ENCODE measurements at regions not wholly inside any gene's neighbourhood (a gene's known extent, or its start where the extent isn't known, plus 50 kb on each side); places are given as distances from the start of the nearest gene placed in this dataset.

DNA sequence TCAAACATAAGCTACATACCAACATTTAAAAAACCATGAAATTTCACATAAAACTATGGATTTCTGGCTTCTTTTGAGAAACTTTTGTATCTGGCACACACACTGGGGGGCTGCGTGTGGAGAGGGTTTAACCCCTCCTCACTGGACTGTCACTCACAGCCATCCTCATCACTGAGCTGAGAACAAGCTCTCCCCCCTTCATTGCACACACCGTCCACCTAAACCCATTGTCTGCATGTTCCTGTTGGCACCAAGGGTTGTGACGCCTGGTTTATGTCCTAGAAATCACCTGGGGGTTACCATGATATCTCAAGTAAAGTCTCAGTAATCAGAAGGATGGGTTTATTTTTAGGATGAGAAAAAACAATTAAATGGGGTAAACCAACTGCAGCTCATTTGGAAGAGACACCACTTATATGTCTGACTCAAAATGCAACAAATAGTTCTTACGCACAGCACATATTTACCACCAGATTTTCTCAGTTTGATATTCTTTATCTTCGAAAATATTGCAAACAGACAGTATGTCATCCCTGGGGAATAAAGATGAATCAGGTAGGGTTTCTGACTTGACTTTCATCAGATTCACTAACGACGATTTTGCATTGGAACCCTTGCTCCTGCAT lies 218.5 kb upstream of the KLF6 start:
- no peak for DNase-seq

GRCh38 chr10:4001811-4002210 lies 216.8 kb upstream of the KLF6 start:
- no peak for DNase-seq

GRCh38 chr10:3999642-4000041 lies 214.6 kb upstream of the KLF6 start:
- DNase-seq = no peak

GRCh38 chr10:3996697-3997096 lies 211.7 kb upstream of the KLF6 start:
- no peak for DNase-seq

DNA sequence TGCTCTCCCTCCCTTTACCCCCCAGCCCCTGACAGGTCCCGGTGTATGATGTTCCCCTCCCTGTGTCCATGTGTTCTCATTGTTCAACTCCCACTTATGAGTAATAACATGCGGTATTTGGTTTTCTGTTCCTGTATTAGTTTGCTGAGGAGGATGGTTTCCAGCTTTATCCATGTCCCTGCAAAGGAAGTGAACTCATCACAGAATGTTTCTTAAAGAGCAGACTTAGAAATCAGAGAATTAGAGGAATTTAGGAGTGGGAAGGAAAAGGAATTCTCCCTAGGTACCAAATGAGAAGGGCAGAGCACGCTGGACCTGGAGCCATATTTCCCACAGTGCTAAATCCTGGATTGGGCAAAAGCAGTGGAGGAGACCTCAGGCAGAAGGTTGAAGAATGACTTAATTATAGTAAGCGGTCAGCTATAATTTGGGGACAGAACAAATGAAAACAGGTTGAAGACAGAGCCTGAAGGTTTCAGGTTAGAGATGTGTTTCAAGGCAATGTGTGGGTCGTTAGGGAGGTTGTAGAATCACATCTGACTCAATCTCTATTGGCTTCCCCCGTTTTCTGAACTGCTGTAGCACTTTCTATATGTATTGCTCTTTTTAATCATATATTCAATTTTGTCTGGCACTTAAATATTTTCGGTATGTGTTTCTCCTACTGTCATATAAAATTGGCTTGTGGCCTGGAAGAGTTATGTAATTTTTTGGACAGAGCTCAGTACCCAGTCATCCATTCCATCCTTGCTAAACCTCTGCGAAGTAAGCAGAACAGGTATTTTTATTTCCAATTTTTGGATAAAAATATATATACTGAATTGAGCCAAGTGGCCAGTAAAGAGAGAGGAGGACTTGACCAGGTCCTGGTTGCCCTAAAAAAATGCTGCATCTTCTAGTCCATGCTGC lies 210.5 kb upstream of the KLF6 start:
- DNase-seq = no peak

DNA sequence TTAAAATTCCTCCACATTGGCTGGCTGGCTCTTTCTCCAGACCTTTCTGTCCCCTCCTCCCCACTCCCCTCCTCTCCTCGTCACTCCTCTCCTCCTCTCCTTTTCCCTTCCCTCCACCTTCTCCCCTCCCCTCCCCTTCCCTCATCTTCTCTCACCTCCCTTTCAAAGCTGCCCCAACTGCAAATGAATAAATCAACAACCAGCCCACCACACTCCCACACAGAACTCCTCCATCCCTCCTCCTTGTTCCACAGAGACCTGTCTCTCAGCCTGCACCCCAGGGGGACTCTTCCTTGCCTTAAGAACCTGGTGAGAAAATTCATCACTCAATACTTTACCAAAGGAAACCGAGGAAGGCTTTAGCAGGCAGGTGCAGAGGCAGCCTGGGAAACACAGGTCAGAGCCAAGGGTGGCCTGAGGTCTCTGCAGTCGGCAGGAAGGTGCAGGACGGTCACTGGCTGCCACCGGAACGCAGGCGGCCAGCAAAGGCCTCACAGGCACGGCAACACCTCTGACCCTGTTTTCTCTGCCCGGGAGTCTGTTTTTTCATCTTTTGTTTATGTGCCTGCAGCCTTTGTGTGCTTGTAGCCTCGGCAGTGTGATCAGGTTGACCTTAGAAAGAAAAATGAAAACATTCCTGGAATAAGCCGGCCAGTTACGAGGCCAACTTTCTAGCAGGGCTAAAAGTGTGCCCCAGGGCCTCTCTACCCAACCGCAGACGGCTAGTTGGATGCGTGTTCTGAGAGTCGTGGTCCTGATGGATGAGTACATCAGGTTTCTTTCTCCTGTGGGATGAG lies 207.6 kb upstream of the KLF6 start:
- DNase-seq = no peak

GRCh38 chr10:3990307-3990706 lies 205.3 kb upstream of the KLF6 start:
- DNase-seq = no peak

DNA sequence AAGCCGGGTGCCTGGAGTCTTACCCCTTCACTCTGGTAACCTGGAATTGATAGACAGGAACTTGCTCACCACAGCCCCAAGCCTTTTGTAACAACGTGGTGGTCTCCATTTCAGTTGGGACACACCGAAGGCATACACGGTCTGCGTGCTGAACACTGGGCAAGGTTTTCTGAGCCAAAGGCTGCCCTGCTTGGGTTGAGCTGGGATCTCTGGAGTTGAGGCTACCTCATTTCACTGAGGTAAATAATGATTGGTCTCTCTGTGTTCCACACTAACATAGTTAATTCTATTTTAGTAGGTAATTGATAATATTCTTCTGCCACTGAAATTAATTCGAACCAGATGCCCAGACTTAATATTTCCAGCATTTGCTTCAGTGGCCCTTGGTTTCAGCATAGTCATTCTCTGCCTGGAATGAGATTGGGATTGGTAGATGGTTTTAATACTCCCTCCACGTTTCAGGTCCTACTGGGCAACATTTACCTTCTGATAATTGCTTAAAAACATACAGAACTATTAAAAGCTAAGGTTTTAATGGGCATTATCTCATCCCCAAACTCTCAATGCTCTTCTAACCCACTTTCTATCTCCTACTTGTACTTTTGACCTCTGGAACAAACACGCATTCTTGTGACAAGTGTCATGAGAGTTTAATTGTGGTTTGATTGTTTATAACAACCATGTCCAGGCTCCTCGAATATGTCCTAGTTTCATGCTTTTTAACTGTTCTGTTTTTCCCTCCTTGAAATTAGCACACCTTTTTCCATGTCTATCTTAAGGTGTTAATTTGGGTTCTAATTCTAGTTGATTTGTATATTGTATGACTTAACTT lies 202.3 kb upstream of the KLF6 start:
- no peak for DNase-seq

DNA sequence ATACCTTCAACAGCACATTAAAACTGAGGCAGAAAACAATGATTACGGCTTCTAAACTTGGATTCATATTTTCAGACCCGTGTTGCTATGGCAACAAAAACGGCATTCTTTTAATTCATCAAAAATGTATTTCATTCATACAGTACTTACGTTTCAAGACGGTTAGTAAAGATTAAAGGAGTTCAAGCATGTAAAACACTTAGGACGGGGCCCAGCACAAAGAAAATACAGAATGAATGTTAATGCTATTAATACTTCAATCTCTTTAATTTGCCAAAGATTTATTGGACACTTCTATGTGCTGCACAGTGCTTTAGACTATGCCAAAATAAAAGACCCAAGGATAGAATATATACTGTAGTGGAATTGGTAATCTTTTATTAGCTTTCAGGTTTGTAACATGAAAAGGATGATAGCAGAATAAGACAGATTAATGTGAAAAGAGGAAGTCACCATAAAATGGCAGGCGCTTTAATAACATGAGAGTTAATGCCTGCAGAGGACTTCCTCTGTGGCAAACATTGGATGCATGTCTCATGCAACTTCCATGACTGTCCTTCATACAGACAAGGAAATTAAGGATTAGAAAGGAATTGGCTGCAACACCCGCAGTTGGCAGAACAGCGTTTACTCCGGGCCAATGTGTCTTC lies 201.6 kb upstream of the KLF6 start:
- DNase-seq = no peak

GRCh38 chr10:3982746-3983442 lies 197.9 kb upstream of the KLF6 start:
- DNase-seq = no peak

DNA sequence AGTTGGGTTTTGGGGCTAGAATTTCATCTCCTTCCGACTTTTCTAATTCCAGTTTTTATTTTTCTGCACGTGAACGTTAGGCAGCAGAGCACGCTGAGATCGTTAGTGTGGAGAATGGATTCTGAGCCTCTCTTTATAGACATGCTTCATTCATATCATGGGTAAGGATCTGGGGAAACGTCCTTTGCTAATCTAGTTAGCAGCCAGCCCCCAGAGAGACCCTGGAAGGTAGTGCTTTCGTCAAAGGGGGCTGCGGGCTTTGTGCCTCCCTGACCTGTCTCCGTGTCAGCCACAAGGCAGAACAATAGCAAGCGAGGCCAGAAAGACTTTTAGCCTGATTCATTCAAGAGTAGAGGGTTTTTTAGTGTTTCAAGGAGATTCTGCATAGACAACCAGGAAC lies 196.3 kb upstream of the KLF6 start:
- no peak for DNase-seq

GRCh38 chr10:3980660-3981059 lies 195.7 kb upstream of the KLF6 start:
- DNase-seq = no peak

GRCh38 chr10:3980144-3980543 lies 195.1 kb upstream of the KLF6 start:
- no peak for DNase-seq

GRCh38 chr10:3978761-3979160 lies 193.8 kb upstream of the KLF6 start:
- no peak for DNase-seq

DNA sequence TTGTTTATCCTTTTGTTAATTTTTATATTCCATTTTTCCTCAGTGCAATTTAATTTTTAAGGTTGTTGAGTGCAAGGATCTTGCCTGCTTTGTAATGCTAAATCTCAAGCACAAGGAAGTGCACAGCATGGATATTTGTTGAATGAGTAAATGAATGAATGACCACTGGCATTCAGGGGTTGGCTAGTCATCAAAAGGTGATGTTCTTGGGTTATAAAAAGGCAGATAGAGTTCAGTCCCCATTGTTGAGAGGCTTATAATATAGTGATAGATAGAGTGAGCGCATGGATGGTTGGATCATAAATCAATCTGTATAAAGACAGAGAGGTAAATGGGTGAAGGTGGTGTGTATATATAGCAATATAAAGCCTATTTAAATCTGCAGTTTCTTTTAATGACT lies 193.2 kb upstream of the KLF6 start:
- DNase-seq = no peak

GRCh38 chr10:3977761-3978160 lies 192.8 kb upstream of the KLF6 start:
- no peak for DNase-seq

DNA sequence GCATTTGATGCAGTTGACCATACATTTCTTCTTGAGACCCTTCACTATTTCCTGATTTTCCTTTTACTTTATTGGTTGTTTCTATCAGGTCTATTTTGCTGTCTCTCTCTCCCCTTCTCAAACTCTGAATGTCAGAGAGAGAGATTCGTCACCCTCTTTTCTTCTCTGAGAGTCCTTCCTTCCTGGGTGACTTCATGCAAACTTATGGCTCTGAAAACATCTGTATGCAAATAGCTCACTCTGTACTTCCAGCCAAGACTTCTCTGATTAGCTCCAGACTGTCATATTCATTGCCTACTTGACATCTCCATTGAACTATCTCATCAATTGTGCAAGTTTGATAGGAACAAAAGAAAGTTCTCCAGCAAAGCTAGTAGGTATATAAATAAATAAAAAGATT lies 191.7 kb upstream of the KLF6 start:
- no peak for DNase-seq

- no peak for DNase-seq
These were observed 191.2 kb upstream of the KLF6 start for GRCh38 chr10:3976171-3976570.

DNA sequence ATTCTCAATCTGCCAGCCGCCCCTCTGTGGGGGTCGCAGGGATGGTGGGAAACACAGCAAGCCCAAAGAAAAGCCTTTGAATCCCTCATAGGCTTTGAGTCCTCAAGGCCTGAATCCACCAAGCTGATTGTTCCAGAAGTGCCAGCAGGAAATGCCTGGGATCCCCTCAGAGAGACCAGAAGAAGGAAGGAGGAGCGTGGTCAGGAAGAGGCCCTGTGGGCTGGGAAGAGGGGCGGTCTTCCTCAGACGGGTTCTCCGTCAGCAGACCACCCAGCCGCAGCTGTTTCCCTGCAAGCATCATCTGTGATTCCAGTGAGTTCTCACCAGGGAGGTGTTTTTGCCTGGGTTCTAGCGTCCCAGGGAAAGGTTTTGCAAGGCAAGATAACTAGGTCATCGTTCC lies 190.0 kb upstream of the KLF6 start:
- DNase-seq = no peak

GRCh38 chr10:3972460-3973301 lies 187.7 kb upstream of the KLF6 start:
- DNase-seq = peak; percentile 46

GRCh38 chr10:3971713-3972112 lies 186.7 kb upstream of the KLF6 start:
- no peak for DNase-seq
